GM19467 (cell line): ENCODE measurements at regions not wholly inside any gene's neighbourhood (a gene's known extent, or its start where the extent isn't known, plus 50 kb on each side); places are given as distances from the start of the nearest gene placed in this dataset.

ENCODE experiments used
- ATAC-seq: cut with Tn5 transposase; IDR thresholded peaks from one replicate; pipeline ENCODE4 v1.9.1; 2021; ENCODE audit warnings: mild to moderate bottlenecking, moderate library complexity; ENCODE audit not compliant: unreplicated experiment

DNA sequence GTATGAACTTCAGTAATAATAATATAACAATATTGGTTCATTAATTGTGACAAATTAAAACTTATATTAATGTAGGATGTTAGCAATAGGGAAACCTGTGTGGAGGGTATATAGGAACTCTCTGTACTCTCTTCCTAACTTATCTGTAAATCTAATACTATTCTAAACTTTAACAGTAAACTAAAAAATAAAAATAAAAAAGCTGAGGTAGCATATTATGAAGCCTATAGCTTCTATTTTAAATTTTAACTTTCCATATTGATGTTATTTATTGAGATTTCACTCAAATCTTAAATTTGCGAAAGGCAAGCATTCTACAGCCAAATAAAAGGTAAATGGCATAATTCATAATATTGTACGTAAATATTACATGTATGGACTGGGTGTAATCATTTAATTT lies 326.4 kb downstream of the MEI4 start:
- no peak for ATAC-seq

DNA sequence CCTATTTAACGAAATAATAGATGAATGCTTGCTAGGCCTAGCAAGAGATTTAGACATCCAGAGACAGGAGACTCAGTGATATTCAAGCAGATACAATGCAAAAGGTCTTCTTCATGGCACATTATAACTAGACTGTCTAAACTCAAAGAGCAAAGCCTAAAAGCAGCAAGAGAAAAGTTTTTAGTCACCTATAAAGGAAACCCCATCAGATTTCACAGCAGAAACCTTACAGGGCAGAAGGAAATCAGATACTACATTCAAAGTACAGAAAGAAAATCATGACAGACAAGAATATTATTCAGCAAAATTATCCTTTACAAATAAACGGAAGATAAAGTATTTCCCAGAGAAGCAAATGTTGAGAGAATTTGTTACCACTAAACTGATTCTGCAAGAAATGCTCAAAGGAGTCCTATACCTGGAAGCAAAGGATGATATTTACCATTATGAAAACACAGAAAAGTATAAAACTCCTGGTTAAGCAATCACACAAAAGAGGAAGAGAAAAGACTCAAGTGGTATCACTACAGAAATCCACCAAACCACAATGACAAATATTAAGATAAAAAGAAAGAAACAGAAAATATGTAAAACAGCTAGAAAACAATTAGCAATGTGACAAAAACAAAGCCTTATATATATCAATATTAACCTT lies 333.7 kb downstream of the MEI4 start:
- no peak for ATAC-seq

DNA sequence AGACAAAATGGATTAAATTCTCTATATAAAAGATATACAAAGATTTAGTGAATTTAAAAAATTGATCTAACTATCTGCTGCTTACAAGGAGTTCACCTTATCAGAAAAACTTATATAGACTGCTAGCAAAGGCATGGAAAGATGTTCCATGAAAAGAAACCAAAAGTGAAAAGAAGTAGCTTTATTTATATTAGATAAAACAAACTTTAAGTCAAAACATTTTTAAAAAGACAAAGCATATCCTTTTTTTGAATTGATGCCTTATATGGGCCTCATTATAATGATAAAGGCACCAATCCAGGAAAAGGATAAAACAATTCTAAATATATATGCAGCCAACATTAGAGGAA lies 334.2 kb downstream of the MEI4 start:
- ATAC-seq: no peak

DNA sequence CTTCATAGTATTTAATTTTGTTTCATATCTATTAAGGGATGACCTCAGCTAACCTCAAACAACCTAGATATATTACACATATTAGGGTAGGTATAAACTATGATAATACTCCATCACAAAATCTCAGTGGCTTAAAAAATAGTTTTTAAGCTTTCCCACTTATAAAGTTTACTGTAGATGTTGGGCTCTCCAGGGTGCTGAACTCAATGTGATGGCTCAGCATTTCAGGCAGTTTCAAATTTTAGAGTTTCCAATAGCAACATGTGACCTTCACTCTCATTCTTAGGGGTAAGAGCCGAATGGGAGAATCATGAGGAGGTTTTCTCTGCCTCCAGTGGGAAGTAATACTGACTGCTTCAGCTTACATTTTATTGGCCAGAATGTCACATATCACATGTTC lies 357.3 kb downstream of the MEI4 start:
- no peak for ATAC-seq

DNA sequence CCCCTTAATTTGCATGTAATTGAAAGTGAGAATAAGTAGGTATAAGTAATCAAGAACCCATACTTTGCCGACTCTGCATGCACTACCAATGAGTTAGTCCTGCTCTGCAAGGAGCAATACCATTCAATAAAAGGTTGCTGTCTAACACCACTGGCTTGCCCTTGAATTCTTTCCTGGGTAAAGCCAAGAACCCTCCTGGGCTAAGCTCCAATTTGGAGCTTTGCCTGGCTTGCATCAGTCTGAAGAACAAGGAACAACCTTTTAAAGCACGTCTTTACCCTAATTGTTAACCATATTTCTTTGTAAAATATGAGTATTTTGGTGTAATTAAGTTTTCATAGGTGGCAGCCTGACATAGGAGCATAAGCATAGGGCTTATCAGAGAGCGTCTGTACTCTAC lies 367.7 kb downstream of the MEI4 start:
- ATAC-seq: no peak

DNA sequence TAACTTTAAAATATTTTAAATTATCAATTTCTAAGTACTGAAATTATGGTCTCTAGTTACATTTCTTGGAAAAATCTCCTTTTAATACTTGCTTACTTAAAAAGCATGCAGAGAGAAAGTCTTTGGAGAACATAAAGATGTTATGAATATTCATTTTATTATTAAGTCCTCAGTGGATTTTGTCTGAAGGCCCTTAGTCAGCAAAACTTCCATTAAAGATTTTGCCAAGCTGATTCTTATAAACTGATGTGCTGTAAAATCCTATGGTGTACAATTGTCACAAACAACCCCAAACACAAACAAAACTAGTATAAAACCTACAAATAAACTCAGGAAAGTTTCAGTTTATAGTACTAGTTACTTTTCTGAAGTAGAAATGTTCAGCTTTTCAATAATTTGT lies 372.7 kb downstream of the MEI4 start:
- no peak for ATAC-seq

DNA sequence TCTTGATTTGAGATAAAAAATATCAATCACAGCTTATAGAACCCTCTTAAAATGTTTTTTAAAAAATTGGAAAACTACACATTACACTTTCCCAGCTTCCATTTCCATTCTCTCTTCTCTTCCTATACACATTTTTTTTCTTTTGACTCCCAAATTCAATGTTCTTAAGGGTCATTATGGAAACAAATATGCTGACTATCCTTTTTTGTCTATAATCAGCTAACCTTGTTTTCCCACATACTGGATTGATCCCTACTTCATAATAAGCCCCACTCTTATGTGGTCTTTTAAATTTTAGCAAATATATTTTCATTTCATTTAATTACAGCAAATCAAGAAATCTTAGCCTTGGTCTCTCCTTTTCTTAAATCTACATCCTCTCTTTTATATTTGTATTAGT lies 378.4 kb downstream of the MEI4 start:
- ATAC-seq: no peak

DNA sequence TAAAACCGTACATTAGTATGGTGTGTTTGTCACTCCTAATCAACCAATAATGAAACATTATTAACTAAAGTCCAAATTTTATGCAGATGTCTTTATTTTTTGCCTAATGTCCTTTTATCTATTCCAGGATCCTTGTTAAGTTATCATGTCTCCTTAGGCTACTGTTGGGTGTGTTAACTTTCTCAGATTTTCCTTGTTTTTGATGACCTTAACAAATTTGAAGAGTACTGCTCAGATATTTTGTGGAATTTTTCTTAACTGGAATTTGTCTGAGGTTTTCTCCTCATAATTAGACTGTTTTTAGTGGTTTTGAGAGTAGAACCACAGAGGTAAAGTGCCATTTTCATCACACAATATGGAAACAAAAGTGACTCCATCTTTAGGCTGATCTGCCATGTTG lies 406.3 kb downstream of the MEI4 start:
- ATAC-seq: no peak

DNA sequence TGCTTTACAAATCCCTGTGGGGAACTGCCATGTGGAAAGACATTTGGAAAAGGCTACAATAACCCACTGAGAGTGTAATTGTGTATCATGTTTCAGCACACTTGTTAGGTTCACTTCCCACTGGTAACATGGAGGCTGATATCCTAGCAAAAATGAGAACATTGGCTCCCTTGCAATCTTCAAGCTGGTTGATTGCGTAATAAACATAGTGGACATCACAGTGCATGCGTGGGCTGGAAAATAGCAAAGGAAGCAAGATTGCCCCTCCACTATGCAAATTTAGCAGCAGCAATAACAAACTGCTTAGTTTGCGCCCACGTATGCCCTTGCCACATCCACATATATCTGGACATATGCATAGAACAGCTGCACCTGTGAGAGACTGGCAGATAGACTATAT lies 410.2 kb downstream of the MEI4 start:
- no peak for ATAC-seq

DNA sequence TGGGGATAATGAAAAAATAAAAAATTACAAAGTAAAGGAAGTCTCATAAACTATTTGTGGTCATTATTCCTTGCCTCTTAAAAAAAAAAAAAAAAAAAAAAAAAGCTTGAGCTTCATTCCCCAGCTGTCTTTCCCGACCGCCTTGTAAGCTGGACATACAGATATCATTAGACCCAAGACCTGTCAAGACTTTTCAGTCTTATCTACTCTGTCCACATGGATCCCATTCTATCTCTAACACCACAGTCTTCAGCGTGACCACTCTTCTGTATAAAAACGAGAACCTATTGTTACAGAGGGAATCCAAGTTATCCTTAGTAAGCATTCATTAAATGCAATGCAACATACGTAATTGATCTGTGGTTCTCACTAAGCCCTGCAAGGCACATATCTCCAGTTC lies 423.5 kb downstream of the MEI4 start:
- ATAC-seq: no peak

DNA sequence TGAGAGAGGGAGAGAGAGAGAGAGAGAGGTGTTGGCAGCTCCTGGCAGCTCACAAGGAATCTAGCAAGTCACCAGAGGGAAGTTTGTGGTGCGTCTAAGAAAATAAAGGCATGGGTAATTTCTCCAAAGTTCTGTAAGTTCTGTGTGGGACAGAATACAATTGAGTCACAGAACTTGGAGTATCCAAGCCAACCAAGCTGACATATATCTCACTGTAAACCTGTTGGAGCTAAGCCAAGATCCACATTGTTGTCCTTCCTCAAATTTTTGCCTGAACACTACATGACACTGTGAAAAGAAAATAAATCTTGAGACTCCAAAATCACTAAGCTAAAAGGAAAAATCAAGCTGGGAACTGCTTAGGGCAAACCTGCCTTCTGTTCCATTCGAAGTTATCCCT lies 436.7 kb downstream of the MEI4 start:
- ATAC-seq: no peak

DNA sequence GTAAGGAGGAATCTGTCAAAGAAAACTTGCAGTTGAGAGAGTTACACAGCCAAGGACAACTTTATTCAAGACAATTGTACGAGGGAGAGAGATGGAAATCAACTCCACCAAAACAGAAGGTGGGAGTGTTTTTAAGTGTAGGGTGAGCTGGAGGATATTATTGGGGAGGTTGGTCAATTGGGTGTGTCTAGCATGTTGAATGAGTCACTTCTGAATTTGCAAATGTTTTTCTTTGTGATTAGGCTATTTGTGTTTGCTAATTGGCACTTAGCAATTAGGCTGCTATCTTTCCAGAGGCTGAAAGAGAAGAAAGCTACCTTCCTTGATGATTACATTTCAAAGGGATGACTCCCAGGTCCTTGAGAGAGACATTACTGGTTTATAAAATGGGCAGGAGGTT lies 441.1 kb downstream of the MEI4 start:
- ATAC-seq: no peak

DNA sequence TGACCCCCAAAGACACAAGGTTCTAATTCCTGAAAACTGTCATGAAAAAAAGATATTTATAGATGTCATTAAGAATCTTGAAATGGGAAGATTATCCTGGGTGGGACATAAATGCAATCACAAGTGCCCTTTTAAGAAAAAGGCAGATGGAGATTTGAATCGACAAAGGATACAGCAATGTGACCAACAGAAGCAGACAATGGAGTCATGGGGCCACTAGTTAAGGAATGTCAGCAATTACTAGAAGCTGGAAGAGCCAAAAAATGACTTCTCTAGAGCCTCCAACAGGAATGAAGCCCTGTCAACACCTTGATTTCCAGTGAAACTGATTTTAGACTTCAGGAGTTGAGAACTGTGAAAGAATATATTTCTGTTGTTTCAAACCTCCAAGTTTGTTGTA lies 448.5 kb downstream of the MEI4 start:
- ATAC-seq: no peak

DNA sequence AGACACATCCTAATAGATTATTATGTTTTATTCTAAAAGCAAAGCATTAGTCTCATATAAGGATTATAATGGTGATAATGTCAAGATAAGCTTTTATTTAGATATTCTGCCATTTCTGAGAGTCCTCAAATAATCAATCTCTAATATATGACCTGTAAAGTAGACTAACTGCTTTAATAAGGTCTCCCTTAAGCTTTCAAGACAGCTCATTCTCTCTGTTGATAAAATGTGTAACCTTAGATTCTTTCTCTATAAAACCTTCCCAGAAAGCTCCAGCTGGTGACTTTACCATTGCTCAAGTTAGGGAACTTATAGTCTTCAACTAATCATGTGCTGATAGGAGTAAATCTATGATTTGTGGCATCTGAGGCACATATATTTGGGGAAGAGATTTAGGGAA lies 457.8 kb downstream of the MEI4 start:
- no peak for ATAC-seq

DNA sequence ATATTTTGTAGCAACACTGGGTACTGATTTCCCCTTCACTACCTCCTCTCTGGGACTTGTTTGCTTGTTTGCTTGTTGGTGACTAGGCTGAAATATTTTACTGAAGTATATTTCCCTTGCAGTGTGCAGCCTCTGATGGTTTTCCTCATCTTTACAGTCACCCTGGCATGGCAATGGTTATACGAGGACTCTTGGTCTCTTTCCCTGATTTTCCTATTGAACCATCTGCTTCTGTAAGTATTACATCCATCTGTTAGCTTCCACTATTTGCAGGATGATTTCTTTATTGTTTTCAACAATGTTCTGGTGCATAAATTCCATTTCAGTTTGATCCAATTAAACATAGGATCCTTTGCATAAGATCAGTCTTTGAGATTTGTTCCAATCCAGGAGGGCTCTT lies 465.1 kb downstream of the MEI4 start:
- ATAC-seq: no peak

DNA sequence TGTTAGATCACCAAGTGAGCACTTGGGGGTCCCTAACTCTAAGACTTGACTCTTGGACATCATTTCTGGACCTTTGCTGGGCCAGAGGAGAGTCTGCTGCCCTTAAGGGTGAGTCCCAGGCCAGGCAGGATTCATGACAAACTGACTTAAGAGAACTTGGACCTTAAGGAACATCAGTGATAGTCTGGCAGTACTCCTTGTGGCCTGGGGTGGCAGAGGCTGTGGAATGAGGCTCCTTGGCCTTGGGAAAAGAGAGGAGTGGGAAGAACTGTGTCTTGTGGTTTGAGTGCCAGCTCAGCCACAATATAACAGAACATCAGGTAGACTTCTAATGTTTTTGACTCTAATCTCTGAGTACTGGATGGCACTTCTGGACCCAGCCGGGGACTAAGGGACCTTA lies 478.7 kb downstream of the MEI4 start:
- ATAC-seq: no peak

DNA sequence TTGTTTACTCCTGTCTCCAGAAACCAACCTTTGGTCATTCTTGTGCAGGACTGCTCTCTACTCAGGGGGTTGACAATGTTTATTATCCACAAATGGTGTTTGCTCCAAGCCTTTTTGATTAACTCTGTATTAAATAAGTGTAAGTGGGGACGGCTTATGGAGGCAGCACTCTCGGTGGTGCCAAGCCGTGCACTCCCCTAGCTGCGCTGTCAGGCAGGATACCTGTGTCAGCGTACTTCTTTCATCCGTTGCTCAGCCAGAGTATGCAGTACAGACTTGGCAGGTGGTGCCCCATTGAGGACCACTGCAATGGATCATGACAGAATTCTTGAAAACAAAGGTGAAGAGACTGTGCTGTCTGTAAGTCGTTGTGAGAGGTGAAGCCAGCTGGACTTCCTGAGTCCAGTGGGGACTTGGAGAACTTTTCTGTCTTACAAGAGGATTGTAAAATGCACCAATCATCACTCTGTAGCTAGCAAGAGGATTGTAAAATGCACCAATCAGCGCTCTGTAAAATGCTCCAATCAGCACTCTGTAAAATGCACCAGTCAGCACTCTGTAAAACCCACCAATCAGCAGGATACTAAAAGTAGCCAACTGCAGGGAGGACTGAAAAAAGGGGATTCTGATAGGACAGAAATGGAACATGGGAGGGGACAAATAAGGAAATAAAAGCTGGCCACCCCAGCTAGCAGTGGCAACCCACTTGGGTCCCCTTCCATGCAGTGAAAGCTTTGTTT lies 480.0 kb downstream of the MEI4 start:
- no peak for ATAC-seq

DNA sequence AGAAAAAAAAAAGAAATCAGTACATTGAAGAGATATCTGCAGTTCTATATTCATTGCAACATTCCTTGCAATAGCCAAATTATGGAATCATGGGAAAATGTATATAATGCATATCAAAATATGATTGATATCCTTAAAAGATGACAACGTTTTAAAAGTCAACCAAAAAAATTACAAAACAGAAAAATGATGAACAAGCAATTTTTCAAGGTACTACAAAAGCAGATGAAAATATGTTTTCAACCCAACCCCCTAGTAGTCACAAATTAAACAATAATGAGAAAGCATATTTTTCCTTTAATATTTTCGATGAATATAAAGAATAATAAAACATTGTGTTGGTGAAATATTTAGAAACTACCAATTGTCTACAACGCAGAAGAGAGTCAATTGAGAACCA lies 497.6 kb downstream of the MEI4 start:
- ATAC-seq: no peak

DNA sequence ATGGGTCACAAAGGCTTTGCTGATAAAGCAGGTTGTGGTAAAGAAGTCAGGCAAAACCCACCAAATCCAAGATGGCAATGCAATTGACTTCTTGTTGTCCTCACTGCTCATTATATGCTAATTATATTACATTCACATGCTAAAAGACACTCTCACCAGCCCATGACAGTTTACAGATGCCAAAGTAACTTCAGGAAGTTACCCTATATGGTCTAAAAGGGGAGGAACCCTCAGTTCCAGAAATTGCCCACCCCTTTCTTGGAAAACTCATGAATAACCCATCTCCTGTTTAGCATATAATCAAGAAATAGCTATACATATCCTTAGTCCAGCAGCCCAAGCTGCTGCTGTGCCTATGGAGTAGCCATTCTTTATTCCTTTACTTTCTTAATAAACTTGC lies 501.1 kb downstream of the MEI4 start:
- no peak for ATAC-seq

DNA sequence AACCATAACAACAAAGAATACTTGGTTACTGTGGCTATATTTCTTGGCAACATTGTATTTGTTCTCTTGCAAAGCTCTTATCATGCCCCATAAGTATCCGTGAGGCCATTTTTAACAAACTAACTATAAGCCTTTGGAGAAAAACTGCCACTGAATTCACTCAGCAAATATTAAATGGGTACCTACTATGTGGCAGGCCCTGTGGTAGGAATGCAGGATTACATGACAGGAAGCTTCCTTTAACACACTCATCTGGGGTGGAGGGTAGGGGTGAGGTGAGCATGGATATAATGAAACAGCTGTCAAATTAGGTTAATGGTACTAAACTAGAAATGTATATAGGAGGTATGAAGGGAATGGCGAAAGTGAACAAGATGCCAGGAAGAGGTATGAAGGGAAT lies 504.8 kb downstream of the MEI4 start:
- ATAC-seq: no peak

DNA sequence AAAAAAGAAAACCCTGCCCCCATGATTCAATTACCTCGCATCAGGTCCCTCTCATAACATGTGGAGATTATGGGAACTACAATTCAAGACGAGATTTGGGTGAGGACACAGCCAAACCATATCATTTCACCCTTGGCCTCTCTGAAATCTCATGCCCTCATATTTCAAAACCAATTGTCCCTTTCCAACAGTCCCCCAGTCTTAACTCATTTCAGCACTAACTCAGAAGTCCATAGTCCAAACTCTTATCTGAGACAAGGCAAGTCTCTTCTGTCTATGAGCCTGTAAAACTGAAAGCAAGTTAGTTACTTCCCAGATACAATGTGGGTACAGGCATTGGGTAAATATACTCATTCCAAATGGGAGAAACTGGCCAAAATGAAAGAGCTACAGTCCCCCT lies 536.1 kb downstream of the MEI4 start:
- no peak for ATAC-seq

DNA sequence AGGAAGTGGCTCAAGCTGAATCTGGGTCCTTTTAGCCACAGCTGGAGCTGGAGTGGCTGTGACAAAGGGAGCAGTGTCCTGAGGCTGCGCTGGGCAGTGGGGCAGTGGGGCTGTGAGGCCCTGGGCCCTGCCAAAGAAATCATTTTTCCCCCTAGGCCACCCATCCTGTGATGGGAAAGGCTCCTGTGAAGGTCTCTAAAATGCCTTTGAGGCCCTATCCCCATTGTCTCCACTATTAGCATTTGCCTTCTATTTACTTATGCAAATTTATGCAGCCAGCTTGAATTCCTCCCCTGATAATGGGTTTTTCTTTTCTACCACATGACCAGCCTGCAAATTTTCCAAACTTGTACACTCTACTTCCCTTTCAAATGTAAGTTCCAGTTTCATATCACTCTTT lies 539.2 kb downstream of the MEI4 start:
- ATAC-seq: no peak

DNA sequence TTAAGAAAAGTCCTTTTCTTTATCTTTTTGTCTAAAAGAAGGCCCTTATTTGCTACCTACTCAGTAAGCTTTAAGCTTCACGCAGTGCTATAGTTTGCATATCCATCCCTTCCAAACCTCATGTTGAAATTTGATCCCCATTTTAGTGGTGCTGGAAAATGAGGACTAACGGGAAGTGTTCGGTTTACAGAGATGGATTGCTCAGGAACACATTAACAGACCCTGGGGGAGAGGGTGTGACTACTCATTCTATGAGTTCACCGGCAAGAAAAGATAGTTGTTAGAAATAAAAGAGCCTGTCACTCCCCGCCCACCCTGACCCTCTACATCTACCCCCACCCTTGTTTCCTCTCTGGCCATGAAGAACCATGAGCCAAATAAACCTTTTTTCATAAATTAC lies 546.2 kb downstream of the MEI4 start:
- ATAC-seq: no peak
